ENCODE measurements at regions not wholly inside any gene's neighbourhood (a gene's known extent, or its start where the extent isn't known, plus 50 kb on each side); places are given as distances from the start of the nearest gene placed in this dataset.
"Not testable (repeated sequence)": the region's sequence is repeated elsewhere in the genome, so short reads cannot be mapped to it uniquely, and the experiment has no call there.

DNA sequence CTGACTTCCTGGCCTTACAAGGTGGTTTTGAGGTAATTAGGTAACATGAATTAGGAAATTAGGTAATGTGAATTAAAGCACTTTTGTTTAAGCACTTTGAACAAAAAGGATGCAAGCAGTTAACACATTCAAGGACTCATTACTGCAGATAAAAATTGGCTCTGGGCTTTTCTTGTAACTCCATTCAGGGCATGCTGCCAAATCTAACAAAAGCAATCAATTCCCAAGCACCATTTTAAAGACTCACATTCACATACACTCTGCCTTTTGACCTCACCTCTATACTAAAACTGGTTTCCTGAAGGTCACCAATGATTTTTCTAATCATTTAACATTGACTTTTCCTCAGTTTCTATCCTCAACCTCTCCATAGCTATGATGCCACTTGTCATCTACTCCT is 251.2 kb upstream of the RHOBTB1 start:
- H2BK120ac ChIP-seq (ENCODE audit: low read depth, low read length) = no peak overlapping the region
- H4K91ac ChIP-seq (ENCODE audit: insufficient read depth, low read depth, low read length) = no peak overlapping the region
- ChIA-PET POLR2A (ENCODE audit: unreplicated experiment) (no interaction called here), CTCF (interaction anchor here (1.3 kb wide), 1 partner anchor 25 kb away, joined by 4 read pairs; no protein-coding TSS in a partner anchor)
- no peak for ATAC-seq (ENCODE audit: low read depth)
- BruUV-seq (replicated peaks) = no TSS peak
- no peak overlapping the region for H3K4me2 ChIP-seq (ENCODE audit: low read depth, low read length)
- H2AFZ ChIP-seq (replicated peaks; ENCODE audit: low read length, poor library complexity) = no peak overlapping the region
- no peak overlapping the region for H2AK9ac ChIP-seq (replicated peaks; ENCODE audit: low read depth, low read length, poor library complexity)
- H3K79me1 ChIP-seq (ENCODE audit: low read depth in 1 of 2, low read length in 2 of 2) = no peaks in the 10 kb centered on the region
- no peak overlapping the region for H3K9ac ChIP-seq (ENCODE audit: low read depth, low read length)
- intact Hi-C loops (cut with micrococcal nuclease) = loop anchor here (5.0 kb wide), 1 partner anchor 47 kb away; no protein-coding TSS in a partner anchor
- no peak for DNase-seq
- H3K4me3 ChIP-seq (ENCODE audit: insufficient read depth, low read depth, low read length) = no peak overlapping the region
- no peak overlapping the region for H3K4ac ChIP-seq (ENCODE audit: low read depth, low read length)
- TF ChIP-seq, protein P1, sequence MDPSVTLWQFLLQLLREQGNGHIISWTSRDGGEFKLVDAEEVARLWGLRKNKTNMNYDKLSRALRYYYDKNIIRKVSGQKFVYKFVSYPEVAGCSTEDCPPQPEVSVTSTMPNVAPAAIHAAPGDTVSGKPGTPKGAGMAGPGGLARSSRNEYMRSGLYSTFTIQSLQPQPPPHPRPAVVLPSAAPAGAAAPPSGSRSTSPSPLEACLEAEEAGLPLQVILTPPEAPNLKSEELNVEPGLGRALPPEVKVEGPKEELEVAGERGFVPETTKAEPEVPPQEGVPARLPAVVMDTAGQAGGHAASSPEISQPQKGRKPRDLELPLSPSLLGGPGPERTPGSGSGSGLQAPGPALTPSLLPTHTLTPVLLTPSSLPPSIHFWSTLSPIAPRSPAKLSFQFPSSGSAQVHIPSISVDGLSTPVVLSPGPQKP (IDR thresholded peaks at IDR 0.05; ENCODE audit: borderline replicate concordance, low read depth, low read length) = no peak
- TF ChIP-seq RFX5 (IDR thresholded peaks at IDR 0.05; ENCODE audit: low read depth, low read length) = no peak
- TF ChIP-seq MXI1 (IDR thresholded peaks at IDR 0.05; ENCODE audit: borderline replicate concordance, low read depth, low read length) = no peak
- TF ChIP-seq FOS (IDR thresholded peaks at IDR 0.05; ENCODE audit: low read depth, low read length) = no peak
- no peak for TF ChIP-seq NFE2L2 (IDR thresholded peaks at IDR 0.05; ENCODE audit: low read depth, low read length)
- no peak overlapping the region for H3K18ac ChIP-seq (ENCODE audit: low read depth, low read length)
- no peak overlapping the region for H2AK5ac ChIP-seq (ENCODE audit: low read depth, low read length)
- H3K27me3 ChIP-seq (ENCODE audit: control insufficient read depth, insufficient read depth, low read length) = no peaks in the 10 kb centered on the region
- no peak overlapping the region for H2BK20ac ChIP-seq (ENCODE audit: low read depth, low read length)
- H4K8ac ChIP-seq (ENCODE audit: low read depth in 2 of 2, low read length in 2 of 2) = no peak overlapping the region
- H2BK5ac ChIP-seq (ENCODE audit: low read depth, low read length, poor library complexity, severe bottlenecking) = no peak overlapping the region
- no peaks in the 10 kb centered on the region for H4K20me1 ChIP-seq (ENCODE audit: insufficient read depth, low read length)
- no peak overlapping the region for H3K14ac ChIP-seq (replicated peaks; ENCODE audit: low read depth, low read length)
- H4K5ac ChIP-seq (ENCODE audit: low read depth, low read length) = no peak overlapping the region
- peaks cover 3% of the 10 kb centered on the region; the same call in 1 of the 2 replicates for H3K9me3 ChIP-seq (ENCODE audit: control insufficient read depth, insufficient read depth, low read length)
- no peak overlapping the region for H3K56ac ChIP-seq (ENCODE audit: extremely low read depth, insufficient read depth, low read length)
- dilution Hi-C loops (cut with HindIII; ENCODE audit: low sequenced_read_pairs, unreplicated experiment) = no loop called here
- no peaks in the 10 kb centered on the region for H3K36me3 ChIP-seq (ENCODE audit: control insufficient read depth, insufficient read depth, low read length)
- no peaks in the 10 kb centered on the region for H3K9me1 ChIP-seq (ENCODE audit: insufficient read depth, low read length)
- H3K23ac ChIP-seq (ENCODE audit: low read depth, low read length) = no peak overlapping the region
- H3K27ac ChIP-seq (ENCODE audit: insufficient read depth, low read length) = no peak overlapping the region
- H3K4me1 ChIP-seq (ENCODE audit: control insufficient read depth, insufficient read depth, low read length) = no peaks in the 10 kb centered on the region; the same call in 1 of the 2 replicates
- in situ Hi-C loops (cut with MboI; ENCODE audit: low sequenced_read_pairs) = no loop called here
- H2BK15ac ChIP-seq (ENCODE audit: low read depth, low read length) = no peak overlapping the region

DNA sequence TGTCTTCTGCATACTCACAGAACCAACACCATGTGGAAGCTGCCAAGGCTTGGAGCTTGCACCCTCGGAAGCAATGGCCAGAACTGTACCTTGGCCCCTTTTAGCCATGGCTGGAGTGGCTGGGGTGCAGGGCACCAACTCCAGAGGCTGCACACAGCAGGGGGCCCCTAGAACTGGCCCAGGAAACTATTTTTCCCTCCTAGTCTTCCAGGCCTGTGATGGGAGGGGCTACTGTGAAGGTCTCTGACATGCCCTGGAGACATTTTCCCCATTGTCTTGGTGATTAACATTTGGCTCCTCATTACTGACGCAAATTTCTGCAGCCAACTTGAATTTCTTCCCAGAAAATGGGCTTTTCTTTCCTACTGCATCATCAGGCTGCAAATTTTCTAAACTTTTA is 248.6 kb upstream of the RHOBTB1 start:
- not testable (repeated sequence) for BruUV-seq (replicated peaks)

More for the DNA sequence above, 248.6 kb upstream of the RHOBTB1 start:
- H3K9me1 ChIP-seq (ENCODE audit: insufficient read depth, low read length); dilution Hi-C loops (cut with HindIII; ENCODE audit: low sequenced_read_pairs, unreplicated experiment); H3K56ac ChIP-seq (ENCODE audit: extremely low read depth, insufficient read depth, low read length); H3K27me3 ChIP-seq (ENCODE audit: control insufficient read depth, insufficient read depth, low read length); H3K4me2 ChIP-seq (ENCODE audit: low read depth, low read length); H2BK5ac ChIP-seq (ENCODE audit: low read depth, low read length, poor library complexity, severe bottlenecking); ATAC-seq (ENCODE audit: low read depth); H3K4me1 ChIP-seq (ENCODE audit: control insufficient read depth, insufficient read depth, low read length); H3K27ac ChIP-seq (ENCODE audit: insufficient read depth, low read length); H4K8ac ChIP-seq (ENCODE audit: low read depth in 2 of 2, low read length in 2 of 2); H3K23ac ChIP-seq (ENCODE audit: low read depth, low read length); H2AFZ ChIP-seq (replicated peaks; ENCODE audit: low read length, poor library complexity); H2AK5ac ChIP-seq (ENCODE audit: low read depth, low read length); in situ Hi-C loops (cut with MboI; ENCODE audit: low sequenced_read_pairs); H3K14ac ChIP-seq (replicated peaks; ENCODE audit: low read depth, low read length); H2AK9ac ChIP-seq (replicated peaks; ENCODE audit: low read depth, low read length, poor library complexity); H4K20me1 ChIP-seq (ENCODE audit: insufficient read depth, low read length); H3K4me3 ChIP-seq (ENCODE audit: insufficient read depth, low read depth, low read length); H2BK15ac ChIP-seq (ENCODE audit: low read depth, low read length); DNase-seq; H4K91ac ChIP-seq (ENCODE audit: insufficient read depth, low read depth, low read length); intact Hi-C loops (cut with micrococcal nuclease); H3K79me1 ChIP-seq (ENCODE audit: low read depth in 1 of 2, low read length in 2 of 2); H3K36me3 ChIP-seq (ENCODE audit: control insufficient read depth, insufficient read depth, low read length); CTCF ChIA-PET; H2BK20ac ChIP-seq (ENCODE audit: low read depth, low read length); H4K5ac ChIP-seq (ENCODE audit: low read depth, low read length); H3K9me3 ChIP-seq (ENCODE audit: control insufficient read depth, insufficient read depth, low read length); H3K9ac ChIP-seq (ENCODE audit: low read depth, low read length); POLR2A ChIA-PET (ENCODE audit: unreplicated experiment); H2BK120ac ChIP-seq (ENCODE audit: low read depth, low read length); H3K18ac ChIP-seq (ENCODE audit: low read depth, low read length); H3K4ac ChIP-seq (ENCODE audit: low read depth, low read length): not testable (repeated sequence)
- WGBS, 2 experiments (ENCODE audit: extremely low coverage in 2 of 2, insufficient read length in 1 of 2) = no CpG with 5 or more reads among the region's 2 CpGs
